GM13976 (cell line): ENCODE measurements at regions not wholly inside any gene's neighbourhood (a gene's known extent, or its start where the extent isn't known, plus 50 kb on each side); places are given as distances from the start of the nearest gene placed in this dataset.

Source experiments
- DNase-seq: peaks from one replicate; pipeline ENCODE4 v3.0.0; 2012; ENCODE audit warnings: low spot score
- in situ Hi-C: fragments of 300-500 bp; cut with MboI; formaldehyde crosslinking; loops from one replicate; pipeline ENCODE4 v1.12.0; 2022; ENCODE audit warnings: low sequenced_read_pairs, mixed read lengths, inconsistent platforms; ENCODE audit not compliant: unreplicated experiment
- TF ChIP-seq, protein P1 (sequence below): IDR thresholded peaks from 2 replicates; pipeline ENCODE4 v1.5.1; 2012; ENCODE audit warnings: borderline replicate concordance, mild to moderate bottlenecking; ENCODE audit not compliant: insufficient read depth; ENCODE audit errors: extremely low read depth, missing control alignments, control extremely low read depth

DNA sequence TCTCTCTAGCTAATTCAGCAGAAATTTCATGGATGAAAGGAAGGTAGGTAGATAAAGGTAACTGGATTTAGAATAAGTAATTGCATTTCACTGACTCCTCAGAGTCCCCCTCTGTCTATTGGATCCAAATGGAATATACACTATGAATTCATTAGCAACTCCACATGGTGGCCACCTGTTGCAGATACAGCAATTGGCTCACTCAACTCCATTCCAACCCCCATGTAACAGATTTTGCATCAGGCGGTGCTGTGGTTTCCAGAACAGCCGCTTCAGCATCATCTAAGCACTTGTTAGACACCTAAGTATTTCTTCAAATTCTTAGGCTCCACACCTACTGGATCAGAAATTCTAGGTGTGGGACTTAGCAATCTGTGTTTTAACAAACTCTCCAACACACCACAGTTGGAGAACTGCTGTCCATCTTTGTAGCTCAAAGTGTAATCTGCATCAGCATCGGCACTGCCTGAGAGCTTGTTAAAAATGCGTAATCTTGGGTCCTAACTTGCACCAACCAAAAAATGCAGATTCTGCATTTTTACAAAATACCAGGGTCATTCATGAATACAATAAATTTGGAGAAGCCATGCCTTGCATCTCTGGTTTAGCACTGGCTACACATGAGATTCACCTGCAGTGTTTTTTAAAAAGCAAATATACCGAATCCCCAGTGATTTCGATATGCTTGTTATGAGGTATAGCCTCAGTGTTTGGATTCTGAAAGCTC lies 413.8 kb upstream of the CD180 start:
- TF ChIP-seq, protein P1, sequence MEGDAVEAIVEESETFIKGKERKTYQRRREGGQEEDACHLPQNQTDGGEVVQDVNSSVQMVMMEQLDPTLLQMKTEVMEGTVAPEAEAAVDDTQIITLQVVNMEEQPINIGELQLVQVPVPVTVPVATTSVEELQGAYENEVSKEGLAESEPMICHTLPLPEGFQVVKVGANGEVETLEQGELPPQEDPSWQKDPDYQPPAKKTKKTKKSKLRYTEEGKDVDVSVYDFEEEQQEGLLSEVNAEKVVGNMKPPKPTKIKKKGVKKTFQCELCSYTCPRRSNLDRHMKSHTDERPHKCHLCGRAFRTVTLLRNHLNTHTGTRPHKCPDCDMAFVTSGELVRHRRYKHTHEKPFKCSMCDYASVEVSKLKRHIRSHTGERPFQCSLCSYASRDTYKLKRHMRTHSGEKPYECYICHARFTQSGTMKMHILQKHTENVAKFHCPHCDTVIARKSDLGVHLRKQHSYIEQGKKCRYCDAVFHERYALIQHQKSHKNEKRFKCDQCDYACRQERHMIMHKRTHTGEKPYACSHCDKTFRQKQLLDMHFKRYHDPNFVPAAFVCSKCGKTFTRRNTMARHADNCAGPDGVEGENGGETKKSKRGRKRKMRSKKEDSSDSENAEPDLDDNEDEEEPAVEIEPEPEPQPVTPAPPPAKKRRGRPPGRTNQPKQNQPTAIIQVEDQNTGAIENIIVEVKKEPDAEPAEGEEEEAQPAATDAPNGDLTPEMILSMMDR, result no peak
- in situ Hi-C loops, result no loop called here
- DNase-seq, result no peak

DNA sequence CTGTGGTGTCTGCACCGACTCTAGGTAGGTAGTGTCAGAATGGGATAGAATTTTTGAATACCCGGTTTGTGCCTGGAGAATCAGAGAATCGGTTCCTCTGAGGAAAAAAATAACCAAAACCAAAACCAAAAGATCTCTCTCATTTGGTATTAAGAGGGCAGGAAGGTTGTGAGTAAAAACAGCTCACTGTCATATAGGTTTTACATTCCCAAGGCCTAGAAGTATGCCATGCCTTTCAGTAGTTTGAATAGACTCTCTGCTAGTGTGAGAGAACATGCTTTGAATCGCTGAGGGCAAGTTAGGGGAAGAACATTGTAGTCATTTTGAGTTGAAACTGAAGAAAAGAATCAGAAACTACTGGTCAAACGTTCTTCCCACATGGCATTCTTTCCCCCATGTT lies 411.4 kb upstream of the CD180 start:
- in situ Hi-C loops, result no loop called here
- TF ChIP-seq, protein P1, result no peak
- DNase-seq, result no peak

DNA sequence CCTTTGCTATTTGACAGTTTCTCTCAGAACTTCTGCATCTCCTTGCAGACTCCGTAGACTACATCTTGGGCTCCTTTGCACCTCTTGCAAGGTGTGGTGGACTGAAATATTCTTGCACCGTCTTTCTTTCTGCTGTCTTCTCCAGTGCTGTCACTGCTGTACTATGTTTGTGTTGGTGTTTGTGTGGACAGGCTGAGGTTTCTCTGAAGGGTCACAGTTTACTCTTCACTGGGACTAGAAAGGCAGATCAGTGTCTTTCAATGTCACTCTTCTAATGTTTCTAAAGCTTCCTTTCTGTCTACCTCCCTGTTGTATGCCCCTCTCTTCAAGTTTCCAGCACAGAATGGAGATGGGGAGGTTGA lies 410.0 kb upstream of the CD180 start:
- TF ChIP-seq, protein P1, result no peak
- DNase-seq, result no peak
- in situ Hi-C loops, result no loop called here

DNA sequence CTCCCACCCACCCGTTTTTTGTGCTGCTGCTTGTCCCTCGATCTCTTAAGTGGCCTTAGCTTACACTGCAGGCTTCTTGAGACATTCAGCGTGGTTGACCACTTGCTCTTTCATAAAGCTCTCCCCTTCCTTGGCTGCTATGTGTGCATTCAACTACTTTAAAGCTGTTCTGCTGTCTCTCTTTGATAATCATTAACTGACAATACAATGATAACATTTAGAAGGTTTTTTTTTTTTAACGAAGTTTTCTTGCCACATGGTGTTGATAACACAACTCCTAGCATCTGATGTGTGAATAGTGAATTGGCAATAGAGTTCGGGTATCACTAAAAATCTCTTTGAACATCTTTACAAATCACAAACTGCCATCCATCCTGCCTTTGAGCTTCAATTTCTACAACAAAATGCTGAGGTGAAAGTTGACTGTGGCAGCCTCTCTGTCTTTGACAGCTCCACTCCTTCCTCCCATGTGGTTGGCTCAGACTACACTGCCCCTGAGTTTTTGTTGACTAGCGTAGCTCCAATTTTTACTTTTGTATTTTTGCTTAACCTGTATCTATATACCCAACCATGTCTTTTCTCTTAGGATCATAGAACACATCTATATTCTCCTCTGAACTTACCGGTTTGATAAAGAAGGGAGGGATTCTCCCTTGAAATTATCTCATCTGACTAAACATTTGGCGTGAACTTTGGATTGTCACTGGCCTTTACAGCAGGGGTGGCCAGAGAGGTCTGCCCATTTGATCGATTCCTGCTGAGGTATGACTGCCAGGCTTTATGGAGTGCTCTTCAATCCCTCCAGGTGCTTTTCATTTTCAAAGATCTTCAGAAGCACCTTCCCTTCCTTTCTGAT lies 409.4 kb upstream of the CD180 start:
- in situ Hi-C loops, result no loop called here
- DNase-seq, result no peak
- TF ChIP-seq, protein P1, result no peak

DNA sequence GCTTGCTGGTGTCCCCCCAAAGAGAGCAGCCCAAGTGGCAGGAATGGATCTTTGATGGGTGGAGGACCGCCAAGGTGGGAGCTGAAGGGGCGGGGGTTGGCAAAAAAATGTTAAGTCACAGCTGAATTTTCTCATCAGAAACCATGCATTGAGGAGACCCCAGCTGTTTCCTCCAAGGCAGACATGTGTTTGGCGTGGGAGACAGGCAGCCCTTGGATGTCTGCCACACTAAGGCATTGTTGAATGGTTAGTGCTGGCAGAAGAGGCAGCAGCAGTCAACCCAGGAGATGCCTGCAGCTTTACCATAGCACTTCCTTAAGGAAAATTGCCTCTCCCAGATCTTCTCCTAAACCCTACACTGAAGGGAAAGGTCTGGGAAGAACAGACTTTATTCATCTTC lies 394.9 kb upstream of the CD180 start:
- in situ Hi-C loops, result no loop called here

DNA sequence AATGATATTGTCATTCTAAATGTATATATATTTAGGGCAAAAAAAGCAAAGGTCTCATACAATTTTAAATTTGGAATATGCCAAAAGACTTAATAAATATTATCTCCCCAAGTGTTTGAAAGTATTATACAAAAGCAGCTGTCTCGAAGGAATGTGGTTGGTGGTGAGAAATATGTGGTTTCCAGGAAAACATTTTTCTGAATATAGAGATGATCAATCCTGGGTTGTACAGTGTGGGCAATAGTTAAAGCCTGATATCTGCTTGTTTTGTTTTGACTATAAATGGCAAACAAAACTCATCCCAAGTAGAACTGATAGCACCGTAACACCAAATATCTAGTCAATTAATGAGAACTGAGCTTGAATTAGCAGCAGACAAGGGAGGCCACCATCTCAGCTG lies 391.8 kb upstream of the CD180 start:
- no peak for DNase-seq
- TF ChIP-seq, protein P1, result no peak
- in situ Hi-C loops, result no loop called here

More for the DNA sequence above, 394.9 kb upstream of the CD180 start:
- TF ChIP-seq, protein P1, result no peak
- no peak for DNase-seq
